ENCODE measurements at regions not wholly inside any gene's neighbourhood (a gene's known extent, or its start where the extent isn't known, plus 50 kb on each side); places are given as distances from the start of the nearest gene placed in this dataset.

- TF ChIP-seq CTCF (IDR thresholded peaks at IDR 0.05; ENCODE audit: insufficient read depth, low read length, missing control alignments) = no peak
- CTCF ChIA-PET = no interaction called here
- DNase-seq (ENCODE audit: low read depth, low spot score) = no peak
- no peak overlapping the region for H3K4me3 ChIP-seq (ENCODE audit: low read depth, low read length)
- POLR2A ChIA-PET = no interaction called here
These were observed 370.6 kb upstream of the RPS6KA3 start for GRCh38 chrX:20637351-20637750.

- H3K4me3 ChIP-seq (ENCODE audit: low read depth, low read length) = no peak overlapping the region
- no peak for DNase-seq (ENCODE audit: low read depth, low spot score)
- ChIA-PET POLR2A (no interaction called here), CTCF (no interaction called here)
- no peak for TF ChIP-seq CTCF (IDR thresholded peaks at IDR 0.05; ENCODE audit: insufficient read depth, low read length, missing control alignments)
These were observed 366.7 kb upstream of the RPS6KA3 start for GRCh38 chrX:20633451-20633850.

- no peak for TF ChIP-seq CTCF (IDR thresholded peaks at IDR 0.05; ENCODE audit: insufficient read depth, low read length, missing control alignments)
- ChIA-PET CTCF (no interaction called here), POLR2A (no interaction called here)
- no peak overlapping the region for H3K4me3 ChIP-seq (ENCODE audit: low read depth, low read length)
- no peak for DNase-seq (ENCODE audit: low read depth, low spot score)
These were observed 356.7 kb upstream of the RPS6KA3 start for GRCh38 chrX:20623448-20623847.

- TF ChIP-seq CTCF (IDR thresholded peaks at IDR 0.05; ENCODE audit: insufficient read depth, low read length, missing control alignments) = no peak
- ChIA-PET POLR2A (no interaction called here), CTCF (no interaction called here)
- H3K4me3 ChIP-seq (ENCODE audit: low read depth, low read length) = no peak overlapping the region
- DNase-seq (ENCODE audit: low read depth, low spot score) = no peak
These were observed 353.6 kb upstream of the RPS6KA3 start for GRCh38 chrX:20620306-20620705.

GRCh38 chrX:20609916-20610415 lies 343.3 kb upstream of the RPS6KA3 start:
- TF ChIP-seq CTCF (IDR thresholded peaks at IDR 0.05; ENCODE audit: insufficient read depth, low read length, missing control alignments) = no peak
- POLR2A ChIA-PET = no interaction called here
- CTCF ChIA-PET = no interaction called here
- no peak for DNase-seq (ENCODE audit: low read depth, low spot score)
- no peak overlapping the region for H3K4me3 ChIP-seq (ENCODE audit: low read depth, low read length)

- H3K4me3 ChIP-seq (ENCODE audit: low read depth, low read length) = no peak overlapping the region
- TF ChIP-seq CTCF (IDR thresholded peaks at IDR 0.05; ENCODE audit: insufficient read depth, low read length, missing control alignments) = no peak
- ChIA-PET POLR2A (no interaction called here), CTCF (no interaction called here)
- DNase-seq (ENCODE audit: low read depth, low spot score) = no peak
These were observed 340.1 kb upstream of the RPS6KA3 start for GRCh38 chrX:20606831-20607230.
